ENCODE measurements at regions not wholly inside any gene's neighbourhood (a gene's known extent, or its start where the extent isn't known, plus 50 kb on each side); places are given as distances from the start of the nearest gene placed in this dataset.

DNA sequence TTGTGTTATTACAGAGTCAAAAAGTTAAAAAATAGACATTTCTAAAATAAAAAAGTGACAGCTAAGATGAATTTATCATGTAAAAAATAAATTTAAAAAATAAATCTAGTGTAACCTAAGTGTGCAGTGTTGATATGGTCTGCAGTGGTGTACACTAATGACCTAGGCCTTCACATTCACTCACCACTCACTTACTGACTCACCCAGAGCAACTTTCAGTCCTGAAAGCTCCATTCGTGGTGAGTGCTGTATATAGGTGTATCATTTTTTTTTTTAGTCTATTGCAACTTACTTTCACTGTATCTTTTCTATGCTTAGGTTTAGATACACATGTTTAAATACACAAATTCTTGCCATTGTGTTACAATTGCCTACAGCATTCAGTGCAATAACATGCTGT is 459.4 kb upstream of the ROBO1 start:
- no peak for DNase-seq (ENCODE audit: low read depth in 1 of 2, low spot score in 1 of 2)
- in situ Hi-C loops (cut with HindIII; ENCODE audit: low pct_unique_long_range_greater_than_20kb, low sequenced_read_pairs): no loop called here
- no peak for TF ChIP-seq JUND (IDR thresholded peaks at IDR 0.05; ENCODE audit: low read depth)

DNA sequence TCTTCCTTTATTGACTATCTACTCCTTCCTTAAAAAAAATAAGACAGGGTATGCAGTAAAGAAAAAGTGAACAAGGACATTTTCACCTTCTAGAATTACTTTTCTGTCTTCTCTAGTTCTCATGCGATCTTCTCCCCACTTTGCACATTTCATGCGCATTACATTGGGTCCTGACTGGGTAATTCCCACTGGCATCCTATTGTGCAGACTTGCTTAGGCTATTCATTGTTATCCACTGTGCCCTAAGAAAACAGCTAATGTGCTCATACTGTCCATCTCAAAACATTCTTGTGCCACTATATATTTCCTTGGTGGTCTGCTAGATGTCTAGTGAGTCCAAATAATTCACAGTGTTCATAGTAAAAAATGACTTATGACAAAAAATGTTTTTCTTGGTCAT is 447.4 kb upstream of the ROBO1 start:
- TF ChIP-seq JUND (IDR thresholded peaks at IDR 0.05; ENCODE audit: low read depth): no peak
- DNase-seq (ENCODE audit: low read depth in 1 of 2, low spot score in 1 of 2): no peak
- in situ Hi-C loops (cut with HindIII; ENCODE audit: low pct_unique_long_range_greater_than_20kb, low sequenced_read_pairs): no loop called here

DNA sequence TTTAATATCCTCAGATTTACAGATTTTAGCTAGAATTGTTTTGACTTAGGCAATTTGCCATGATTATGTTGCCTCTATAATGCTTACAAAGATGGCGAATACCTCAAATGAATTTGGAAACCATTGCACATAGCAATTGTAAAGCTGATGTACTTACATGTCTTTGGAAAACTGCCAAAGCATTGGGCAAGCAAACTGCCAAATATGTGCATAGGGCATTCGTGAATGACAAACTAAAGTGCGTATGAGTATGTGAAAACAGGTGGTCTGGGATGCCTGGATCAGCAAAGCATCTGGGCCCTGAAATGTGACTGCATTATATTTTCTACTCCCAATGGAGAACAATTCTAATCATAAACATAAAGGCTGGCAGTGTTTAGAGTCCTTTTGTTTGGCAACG is 445.3 kb upstream of the ROBO1 start:
- in situ Hi-C loops (cut with HindIII; ENCODE audit: low pct_unique_long_range_greater_than_20kb, low sequenced_read_pairs): no loop called here
- no peak for TF ChIP-seq JUND (IDR thresholded peaks at IDR 0.05; ENCODE audit: low read depth)
- no peak for DNase-seq (ENCODE audit: low read depth in 1 of 2, low spot score in 1 of 2)

DNA sequence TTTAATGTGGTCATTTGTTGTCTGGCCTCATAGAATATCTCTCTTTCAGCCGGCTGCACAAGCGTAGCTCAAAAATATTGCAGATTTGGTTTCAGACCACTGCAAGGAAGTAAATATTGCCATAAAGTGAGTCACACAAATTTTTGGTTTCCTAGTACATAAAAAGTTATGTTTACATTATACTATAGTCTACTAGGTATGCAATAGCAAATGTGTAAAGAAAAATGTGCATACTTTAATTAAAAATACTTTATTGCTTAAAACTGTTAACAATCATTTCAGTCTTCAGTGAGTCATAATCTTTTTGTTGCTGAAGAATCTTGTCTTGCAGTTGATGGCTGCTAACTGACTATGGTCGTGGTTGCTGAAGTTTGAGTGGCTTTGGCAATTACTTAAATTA is 425.1 kb upstream of the ROBO1 start:
- no peak for TF ChIP-seq JUND (IDR thresholded peaks at IDR 0.05; ENCODE audit: low read depth)
- DNase-seq (ENCODE audit: low read depth in 1 of 2, low spot score in 1 of 2): no peak
- in situ Hi-C loops (cut with HindIII; ENCODE audit: low pct_unique_long_range_greater_than_20kb, low sequenced_read_pairs): no loop called here

DNA sequence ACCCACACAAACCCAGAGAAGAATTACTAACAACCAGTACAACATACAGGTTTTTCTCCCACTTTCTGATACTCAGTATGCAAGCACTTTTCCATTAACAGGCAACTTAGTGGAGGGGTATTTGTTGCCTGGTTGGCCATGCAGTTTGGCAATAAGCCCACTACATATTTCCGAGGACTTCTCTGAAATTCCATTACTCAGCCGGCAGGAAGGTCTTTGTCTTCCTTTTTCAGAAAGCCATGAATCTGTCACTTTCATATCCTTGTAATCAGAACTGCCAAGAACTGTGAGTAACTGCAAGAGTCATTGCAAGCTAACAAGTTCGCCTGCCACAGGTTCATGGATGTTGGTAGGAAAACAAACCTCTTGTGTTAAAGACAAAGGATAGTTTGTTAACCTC is 422.3 kb upstream of the ROBO1 start:
- in situ Hi-C loops (cut with HindIII; ENCODE audit: low pct_unique_long_range_greater_than_20kb, low sequenced_read_pairs): no loop called here
- no peak for TF ChIP-seq JUND (IDR thresholded peaks at IDR 0.05; ENCODE audit: low read depth)
- DNase-seq (ENCODE audit: low read depth in 1 of 2, low spot score in 1 of 2): no peak

DNA sequence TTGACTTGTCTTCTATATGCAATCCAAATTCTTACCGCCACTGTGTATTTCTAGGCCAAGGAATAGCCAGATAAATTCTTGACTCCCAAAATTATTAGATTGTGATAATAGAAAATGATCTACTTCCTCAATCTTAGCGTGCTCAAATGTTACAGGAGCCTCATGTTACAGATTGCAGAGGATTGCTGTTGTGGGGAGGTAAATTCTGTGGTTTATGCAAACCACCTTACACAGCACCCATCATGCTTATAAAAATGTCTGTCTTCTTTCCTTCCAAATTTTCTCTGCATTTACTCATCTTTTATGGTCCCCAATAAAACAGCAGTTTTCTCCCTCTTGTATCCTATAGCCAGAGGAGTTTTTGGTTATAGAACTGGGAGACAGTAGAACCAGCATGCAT is 420.2 kb upstream of the ROBO1 start:
- DNase-seq (ENCODE audit: low read depth in 1 of 2, low spot score in 1 of 2): no peak
- in situ Hi-C loops (cut with HindIII; ENCODE audit: low pct_unique_long_range_greater_than_20kb, low sequenced_read_pairs): no loop called here
- TF ChIP-seq JUND (IDR thresholded peaks at IDR 0.05; ENCODE audit: low read depth): no peak

DNA sequence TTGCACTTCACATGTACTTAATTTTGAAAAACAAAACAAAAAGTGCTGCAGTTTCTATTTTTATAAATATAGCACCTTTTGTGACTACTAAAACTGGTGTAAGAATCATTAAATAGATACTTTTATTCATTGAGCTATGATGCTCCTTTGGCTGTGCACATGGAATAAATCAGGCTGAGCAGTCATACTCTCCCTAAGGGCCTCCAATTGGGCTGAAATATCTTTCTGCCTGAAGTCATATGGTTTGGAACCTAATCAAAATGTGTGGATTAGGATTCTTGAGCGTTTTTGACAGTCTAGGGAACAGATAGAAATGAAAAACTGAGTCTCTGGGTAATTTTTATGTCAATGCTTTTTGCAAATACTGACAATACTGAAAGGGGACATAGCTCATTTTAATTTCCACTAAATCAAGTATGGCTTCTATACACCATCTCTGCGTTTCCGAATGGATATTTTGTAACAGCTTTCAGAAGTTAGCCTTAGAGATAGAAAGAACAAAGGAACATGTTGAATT is 392.2 kb upstream of the ROBO1 start:
- DNase-seq (ENCODE audit: low read depth in 1 of 2, low spot score in 1 of 2): no peak
- TF ChIP-seq JUND (IDR thresholded peaks at IDR 0.05; ENCODE audit: low read depth): no peak
- in situ Hi-C loops (cut with HindIII; ENCODE audit: low pct_unique_long_range_greater_than_20kb, low sequenced_read_pairs): no loop called here

DNA sequence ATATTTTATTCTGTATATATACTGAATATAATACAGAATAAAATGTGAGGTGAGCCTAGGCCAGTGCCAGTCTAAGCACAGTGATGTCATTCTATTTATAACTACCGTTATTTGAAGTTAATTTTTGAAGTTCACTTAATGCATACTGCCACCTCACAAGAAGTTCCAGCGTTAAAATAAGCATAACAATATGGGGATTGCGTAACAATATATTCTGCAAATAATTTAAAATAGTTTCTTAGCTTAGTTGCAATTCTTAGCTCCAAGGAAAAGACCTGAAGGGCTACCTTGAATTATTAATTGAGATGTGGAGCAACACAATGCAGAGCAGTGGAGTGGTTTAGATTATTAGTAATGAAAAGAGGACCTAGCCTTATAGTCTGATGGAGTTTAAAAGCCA is 390.5 kb upstream of the ROBO1 start:
- TF ChIP-seq JUND (IDR thresholded peaks at IDR 0.05; ENCODE audit: low read depth): no peak
- in situ Hi-C loops (cut with HindIII; ENCODE audit: low pct_unique_long_range_greater_than_20kb, low sequenced_read_pairs): no loop called here
- no peak for DNase-seq (ENCODE audit: low read depth in 1 of 2, low spot score in 1 of 2)

DNA sequence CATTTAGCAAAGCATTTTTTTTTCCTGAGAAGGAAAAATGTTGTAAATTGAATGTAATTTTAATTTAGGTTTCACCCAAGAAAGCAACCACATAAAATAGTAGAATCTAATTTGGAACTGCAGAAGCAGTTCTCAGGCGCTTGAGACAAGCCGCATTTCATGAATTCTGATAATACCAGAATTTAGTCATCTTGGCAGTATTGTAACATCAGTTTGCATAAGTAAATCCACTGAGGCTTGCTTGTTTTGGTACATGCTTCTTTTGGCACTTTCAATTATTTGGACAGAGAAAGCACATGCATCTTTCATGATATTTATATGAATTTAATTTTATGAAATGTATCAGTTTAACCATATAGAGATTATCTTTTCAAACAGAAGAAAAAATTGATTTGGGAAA is 389.7 kb upstream of the ROBO1 start:
- TF ChIP-seq JUND (IDR thresholded peaks at IDR 0.05; ENCODE audit: low read depth): no peak
- in situ Hi-C loops (cut with HindIII; ENCODE audit: low pct_unique_long_range_greater_than_20kb, low sequenced_read_pairs): no loop called here
- no peak for DNase-seq (ENCODE audit: low read depth in 1 of 2, low spot score in 1 of 2)

DNA sequence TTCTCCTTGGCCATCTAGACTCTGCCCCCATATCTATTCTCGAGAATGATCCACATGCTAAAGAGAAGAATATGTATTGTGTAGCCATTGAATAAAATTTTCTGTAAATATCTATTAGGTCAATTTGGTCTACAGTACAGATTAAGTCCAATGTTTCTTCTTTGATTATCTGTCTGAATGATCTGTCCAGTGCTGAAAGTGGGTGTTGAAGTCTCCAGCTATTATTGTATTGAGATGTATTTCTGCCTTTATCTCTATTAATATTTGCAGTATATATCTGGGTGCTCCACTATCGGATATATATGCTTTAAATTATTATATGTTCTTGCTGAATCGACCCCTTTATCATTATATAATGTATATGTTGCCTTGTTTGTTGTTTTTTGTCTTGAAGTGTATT is 384.9 kb upstream of the ROBO1 start:
- TF ChIP-seq JUND (IDR thresholded peaks at IDR 0.05; ENCODE audit: low read depth): no peak
- in situ Hi-C loops (cut with HindIII; ENCODE audit: low pct_unique_long_range_greater_than_20kb, low sequenced_read_pairs): no loop called here
- DNase-seq (ENCODE audit: low read depth in 1 of 2, low spot score in 1 of 2): no peak

DNA sequence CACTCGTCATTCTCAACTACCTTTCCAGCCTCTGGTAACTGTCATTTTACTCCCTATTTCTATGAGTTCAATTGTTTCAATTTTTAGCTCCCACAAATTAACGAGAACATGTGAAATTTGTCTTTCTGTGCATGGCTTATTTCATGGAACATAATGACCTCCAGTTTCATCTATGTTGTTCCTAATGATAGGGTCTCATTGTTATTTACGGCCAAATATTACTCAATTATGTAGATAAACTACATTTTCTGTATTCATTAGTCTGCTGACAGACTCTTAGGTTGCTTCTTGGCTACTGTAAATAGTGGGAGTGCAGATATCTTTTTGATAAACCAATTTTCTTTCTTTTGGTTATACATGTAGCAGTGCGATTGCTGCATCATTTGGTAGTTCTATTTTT is 374.9 kb upstream of the ROBO1 start:
- no peak for TF ChIP-seq JUND (IDR thresholded peaks at IDR 0.05; ENCODE audit: low read depth)
- DNase-seq (ENCODE audit: low read depth in 1 of 2, low spot score in 1 of 2): no peak
- in situ Hi-C loops (cut with HindIII; ENCODE audit: low pct_unique_long_range_greater_than_20kb, low sequenced_read_pairs): no loop called here

DNA sequence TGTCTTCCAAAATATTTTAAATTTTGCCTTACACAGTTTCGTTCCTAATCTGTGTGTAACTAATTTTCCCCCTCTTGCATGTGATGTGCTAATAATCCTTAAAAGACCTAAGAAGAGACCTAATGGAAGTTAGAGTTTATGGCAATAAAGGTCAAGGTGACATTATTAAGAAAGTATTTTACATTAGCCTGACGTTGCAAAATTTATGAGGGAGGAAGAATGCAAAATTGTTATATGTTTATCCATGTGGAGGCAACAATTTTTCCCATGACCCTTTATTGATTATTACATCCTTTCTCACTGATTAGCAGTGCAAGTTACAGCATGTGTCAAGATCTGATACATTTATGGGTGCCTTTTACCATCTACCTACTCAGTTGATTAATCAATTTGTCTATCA is 373.8 kb upstream of the ROBO1 start:
- in situ Hi-C loops (cut with HindIII; ENCODE audit: low pct_unique_long_range_greater_than_20kb, low sequenced_read_pairs): no loop called here
- no peak for TF ChIP-seq JUND (IDR thresholded peaks at IDR 0.05; ENCODE audit: low read depth)
- DNase-seq (ENCODE audit: low read depth in 1 of 2, low spot score in 1 of 2): no peak

DNA sequence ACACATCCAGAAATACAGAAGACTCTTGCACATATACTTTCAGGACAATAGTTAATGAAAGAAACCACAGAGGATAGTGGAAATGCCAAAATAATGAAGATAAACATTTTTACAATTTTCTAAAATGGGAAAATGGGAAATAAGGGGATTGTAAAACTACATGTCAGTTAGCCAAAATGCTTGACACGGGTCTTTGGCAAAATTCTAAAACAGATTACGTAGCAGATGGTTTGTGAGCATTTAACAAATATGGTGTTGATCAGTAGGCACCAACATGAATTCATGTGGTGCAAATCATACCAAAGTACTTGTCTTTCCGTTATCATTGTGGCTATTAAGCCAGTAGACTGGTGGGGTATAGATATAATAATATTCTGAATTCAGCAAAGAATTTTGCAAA is 348.5 kb upstream of the ROBO1 start:
- in situ Hi-C loops (cut with HindIII; ENCODE audit: low pct_unique_long_range_greater_than_20kb, low sequenced_read_pairs): no loop called here
- no peak for TF ChIP-seq JUND (IDR thresholded peaks at IDR 0.05; ENCODE audit: low read depth)
- DNase-seq (ENCODE audit: low read depth in 1 of 2, low spot score in 1 of 2): no peak

DNA sequence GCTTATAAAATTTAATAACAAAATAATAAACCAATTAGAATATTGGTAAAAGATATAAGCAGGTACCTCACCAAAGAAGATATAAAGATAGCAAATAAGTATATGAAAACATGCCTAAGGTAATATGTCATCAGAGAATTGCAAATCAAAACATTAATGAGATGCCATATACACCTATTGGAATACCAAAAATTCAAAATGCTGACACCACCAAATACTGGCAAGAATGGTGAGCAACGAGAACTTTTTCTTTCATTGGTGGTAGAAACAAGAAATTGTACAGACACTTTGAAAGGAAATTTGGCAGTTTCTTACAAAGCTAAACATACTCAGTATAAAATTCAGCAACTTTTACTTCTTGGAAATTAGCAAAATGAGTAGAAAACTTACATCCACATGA is 346.9 kb upstream of the ROBO1 start:
- DNase-seq (ENCODE audit: low read depth in 1 of 2, low spot score in 1 of 2): no peak
- in situ Hi-C loops (cut with HindIII; ENCODE audit: low pct_unique_long_range_greater_than_20kb, low sequenced_read_pairs): no loop called here
- no peak for TF ChIP-seq JUND (IDR thresholded peaks at IDR 0.05; ENCODE audit: low read depth)
